OCI-LY1 (cell line): ENCODE measurements at regions not wholly inside any gene's neighbourhood (a gene's known extent, or its start where the extent isn't known, plus 50 kb on each side); places are given as distances from the start of the nearest gene placed in this dataset.
A peak's percentile ranks its signal among the peaks of the same experiment; 100 is the strongest.

Source experiments
- H2AFZ ChIP-seq: fragments of 200-600 bp; sonication (generic), shearing (Covaris generic); 2 replicates; pipeline ENCODE4 v1.6.0; 2014; ENCODE audit warnings: antibody characterized with exemption, mild to moderate bottlenecking, low read length
- H3F3A ChIP-seq: fragments of 200-600 bp; sonication (generic), shearing (Covaris generic); 2 replicates; pipeline ENCODE4 v1.6.0; 2014; ENCODE audit warnings: mild to moderate bottlenecking, antibody characterized with exemption, low read length, moderate library complexity; ENCODE audit not compliant: insufficient read depth
- H3K27ac ChIP-seq: fragments of 200-600 bp; sonication (generic); 2 replicates; pipeline ENCODE4 v1.5.1; 2014; ENCODE audit warnings: low read length, mixed run types, mild to moderate bottlenecking, low read depth; ENCODE audit not compliant: poor library complexity, severe bottlenecking
- H3K27me3 ChIP-seq: fragments of 200-600 bp; sonication (generic); 2 replicates; pipeline ENCODE4 v1.6.0; 2014; ENCODE audit warnings: antibody characterized with exemption, mild to moderate bottlenecking, low read length, moderate library complexity; ENCODE audit not compliant: insufficient read depth
- H3K36me3 ChIP-seq: fragments of 200-600 bp; sonication (generic); 2 replicates; pipeline ENCODE4 v1.6.1; 2014; ENCODE audit warnings: mild to moderate bottlenecking, antibody characterized with exemption, low read length, moderate library complexity, mixed read lengths; ENCODE audit not compliant: insufficient read depth
- H3K4me1 ChIP-seq: fragments of 200-600 bp; sonication (generic); 2 replicates; pipeline ENCODE4 v1.5.1; 2014; ENCODE audit warnings: mild to moderate bottlenecking, low read length, moderate library complexity; ENCODE audit not compliant: insufficient read depth, severe bottlenecking
- H3K4me2 ChIP-seq: fragments of 200-600 bp; sonication (generic), shearing (Covaris generic); 2 replicates; pipeline ENCODE4 v1.6.1; 2014; ENCODE audit warnings: low read length
- H3K4me3 ChIP-seq: fragments of 200-600 bp; sonication (generic); 2 replicates; pipeline ENCODE4 v1.5.1; 2014; ENCODE audit warnings: low read length, low read depth, mild to moderate bottlenecking, mixed read lengths; ENCODE audit not compliant: poor library complexity, severe bottlenecking
- H3K79me2 ChIP-seq: fragments of 200-600 bp; shearing (Covaris generic); 2 replicates; pipeline ENCODE4 v1.6.1; 2016; ENCODE audit warnings: mixed run types, low read length, mixed read lengths; ENCODE audit not compliant: insufficient read depth
- H3K9ac ChIP-seq: fragments of 200-600 bp; sonication (generic), shearing (Covaris generic); 2 replicates; pipeline ENCODE4 v1.6.1; 2014; ENCODE audit warnings: mild to moderate bottlenecking, low read length, mixed read lengths
- H3K9me2 ChIP-seq: fragments of 200-600 bp; sonication (generic), shearing (Covaris generic); 2 replicates; pipeline ENCODE4 v1.6.1; 2014; ENCODE audit warnings: low read depth, mild to moderate bottlenecking, low read length, mixed read lengths
- H3K9me3 ChIP-seq: fragments of 200-600 bp; shearing (Covaris generic); 2 replicates; pipeline ENCODE4 v1.6.1; 2014; ENCODE audit warnings: low read length, mixed read lengths
- H4K20me1 ChIP-seq: fragments of 200-600 bp; sonication (generic), shearing (Covaris generic); 2 replicates; pipeline ENCODE4 v1.6.0; 2016; ENCODE audit warnings: mild to moderate bottlenecking, low read length; ENCODE audit not compliant: insufficient read depth
- EZH2 ChIP-seq: fragments of 200-600 bp; sonication (generic), shearing (Covaris generic); IDR thresholded peaks from 2 replicates; pipeline ENCODE4 v1.8.0; 2017; ENCODE audit warnings: borderline replicate concordance, mixed run types, mild to moderate bottlenecking, antibody characterized with exemption, low read length, moderate library complexity, mixed read lengths
- TF ChIP-seq, protein P1 (sequence below): fragments of 200-600 bp; sonication (generic), shearing (Covaris generic); IDR thresholded peaks from 2 replicates; pipeline ENCODE4 v1.5.1; 2017; ENCODE audit warnings: mild to moderate bottlenecking, antibody characterized with exemption, low read length, moderate library complexity, mixed read lengths

DNA sequence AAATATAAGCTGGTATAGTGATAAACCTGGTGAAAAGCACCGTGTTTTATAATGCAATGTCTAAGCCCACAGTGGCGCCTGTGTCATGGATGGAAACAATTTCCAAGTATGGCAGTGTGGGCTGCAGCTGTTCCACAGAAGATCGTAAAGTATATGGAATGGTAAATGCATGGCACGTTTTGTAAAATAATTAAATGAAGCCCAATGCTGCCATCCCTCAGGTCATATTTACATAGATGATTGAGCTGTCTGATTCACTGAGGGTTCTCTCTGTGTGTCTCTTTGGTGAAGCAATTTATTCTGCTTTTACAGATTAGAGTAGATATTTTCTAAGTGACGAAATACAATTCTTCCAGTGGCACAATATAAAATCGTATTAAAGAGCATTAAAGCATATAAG, 164.8 kb downstream of the ASMT start:
- H3F3A ChIP-seq, result no peaks in the 10 kb centered on the region
- H3K4me1 ChIP-seq, result no peaks in the 10 kb centered on the region
- H3K9ac ChIP-seq, result no peak overlapping the region
- H3K4me3 ChIP-seq, result no peak overlapping the region
- no peaks in the 10 kb centered on the region for H3K79me2 ChIP-seq
- no peaks in the 10 kb centered on the region for H3K36me3 ChIP-seq
- no peaks in the 10 kb centered on the region for H4K20me1 ChIP-seq
- H3K27me3 ChIP-seq, result no peaks in the 10 kb centered on the region
- TF ChIP-seq, protein P1, sequence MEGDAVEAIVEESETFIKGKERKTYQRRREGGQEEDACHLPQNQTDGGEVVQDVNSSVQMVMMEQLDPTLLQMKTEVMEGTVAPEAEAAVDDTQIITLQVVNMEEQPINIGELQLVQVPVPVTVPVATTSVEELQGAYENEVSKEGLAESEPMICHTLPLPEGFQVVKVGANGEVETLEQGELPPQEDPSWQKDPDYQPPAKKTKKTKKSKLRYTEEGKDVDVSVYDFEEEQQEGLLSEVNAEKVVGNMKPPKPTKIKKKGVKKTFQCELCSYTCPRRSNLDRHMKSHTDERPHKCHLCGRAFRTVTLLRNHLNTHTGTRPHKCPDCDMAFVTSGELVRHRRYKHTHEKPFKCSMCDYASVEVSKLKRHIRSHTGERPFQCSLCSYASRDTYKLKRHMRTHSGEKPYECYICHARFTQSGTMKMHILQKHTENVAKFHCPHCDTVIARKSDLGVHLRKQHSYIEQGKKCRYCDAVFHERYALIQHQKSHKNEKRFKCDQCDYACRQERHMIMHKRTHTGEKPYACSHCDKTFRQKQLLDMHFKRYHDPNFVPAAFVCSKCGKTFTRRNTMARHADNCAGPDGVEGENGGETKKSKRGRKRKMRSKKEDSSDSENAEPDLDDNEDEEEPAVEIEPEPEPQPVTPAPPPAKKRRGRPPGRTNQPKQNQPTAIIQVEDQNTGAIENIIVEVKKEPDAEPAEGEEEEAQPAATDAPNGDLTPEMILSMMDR, result no peak
- no peak for TF ChIP-seq EZH2
- H3K4me2 ChIP-seq, result no peak overlapping the region
- H3K9me2 ChIP-seq, result no peaks in the 10 kb centered on the region
- H2AFZ ChIP-seq, result no peak overlapping the region
- no peak overlapping the region for H3K27ac ChIP-seq
- no peaks in the 10 kb centered on the region for H3K9me3 ChIP-seq

DNA sequence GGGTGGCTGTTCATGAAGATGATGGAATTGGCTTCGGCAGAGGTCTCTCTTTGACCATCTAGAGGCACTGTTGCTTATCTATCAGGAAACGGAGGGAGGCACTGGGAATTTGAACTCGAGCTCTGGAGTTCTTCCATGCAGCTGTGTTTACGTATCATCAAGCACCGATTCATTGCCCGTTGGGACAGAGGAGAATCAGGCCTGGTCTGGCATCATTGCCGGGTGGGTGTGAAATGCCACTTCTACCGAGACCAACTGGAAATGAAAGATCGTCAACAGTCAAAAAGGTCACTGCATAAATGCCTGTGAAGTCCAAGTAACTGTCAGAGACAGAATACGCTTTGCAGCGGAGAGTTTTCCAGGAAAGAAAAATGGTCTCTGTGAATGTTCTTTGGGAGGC, 166.9 kb downstream of the ASMT start:
- no peaks in the 10 kb centered on the region for H3K27me3 ChIP-seq
- TF ChIP-seq, protein P1, result no peak
- no peak for TF ChIP-seq EZH2

DNA sequence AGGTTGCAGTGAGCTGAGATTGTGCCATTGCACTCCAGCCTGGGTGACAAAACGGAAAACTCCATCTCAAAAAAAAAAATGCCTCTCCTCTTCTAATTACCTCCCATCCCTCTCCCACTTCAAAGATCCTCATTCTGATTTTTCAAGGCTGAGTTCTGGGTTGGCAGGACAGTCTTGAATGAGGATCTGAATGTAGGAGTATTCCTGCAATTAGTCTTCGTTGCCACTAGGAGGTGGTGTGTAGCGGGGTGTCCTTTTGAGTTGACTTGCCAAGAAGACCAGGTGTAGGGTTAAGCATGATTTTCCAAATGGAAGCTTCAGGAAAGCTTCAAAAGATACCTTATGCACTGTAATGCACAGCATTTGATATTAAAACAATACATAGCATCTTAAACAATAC, 169.9 kb downstream of the ASMT start:
- Histone ChIP-seq H2AFZ (no peak overlapping the region), H3K4me3 (no peak overlapping the region), H3K9me3 (no peaks in the 10 kb centered on the region), H3K27ac (no peak overlapping the region), H3K27me3 (no peaks in the 10 kb centered on the region), H3K4me2 (no peak overlapping the region), H3K36me3 (no peaks in the 10 kb centered on the region), H3K9me2 (no peaks in the 10 kb centered on the region), H3K4me1 (no peaks in the 10 kb centered on the region), H3K79me2 (no peaks in the 10 kb centered on the region), H3K9ac (no peak overlapping the region), H3F3A (no peaks in the 10 kb centered on the region), H4K20me1 (no peaks in the 10 kb centered on the region)
- no peak for TF ChIP-seq EZH2
- TF ChIP-seq, protein P1, result peak; percentile 24; the same call in 1 of the 2 replicates

More for the DNA sequence above, 166.9 kb downstream of the ASMT start:
- Histone ChIP-seq H3K9ac (no peak overlapping the region), H3F3A (no peaks in the 10 kb centered on the region), H3K79me2 (no peaks in the 10 kb centered on the region), H3K4me3 (no peak overlapping the region), H4K20me1 (no peaks in the 10 kb centered on the region), H3K4me2 (no peak overlapping the region), H3K27ac (no peak overlapping the region), H2AFZ (no peak overlapping the region), H3K9me2 (no peaks in the 10 kb centered on the region), H3K4me1 (no peaks in the 10 kb centered on the region), H3K36me3 (no peaks in the 10 kb centered on the region), H3K9me3 (no peaks in the 10 kb centered on the region)
